ENCODE measurements at regions not wholly inside any gene's neighbourhood (a gene's known extent, or its start where the extent isn't known, plus 50 kb on each side); places are given as distances from the start of the nearest gene placed in this dataset.
A peak's percentile ranks its signal among the peaks of the same experiment; 100 is the strongest.

DNA sequence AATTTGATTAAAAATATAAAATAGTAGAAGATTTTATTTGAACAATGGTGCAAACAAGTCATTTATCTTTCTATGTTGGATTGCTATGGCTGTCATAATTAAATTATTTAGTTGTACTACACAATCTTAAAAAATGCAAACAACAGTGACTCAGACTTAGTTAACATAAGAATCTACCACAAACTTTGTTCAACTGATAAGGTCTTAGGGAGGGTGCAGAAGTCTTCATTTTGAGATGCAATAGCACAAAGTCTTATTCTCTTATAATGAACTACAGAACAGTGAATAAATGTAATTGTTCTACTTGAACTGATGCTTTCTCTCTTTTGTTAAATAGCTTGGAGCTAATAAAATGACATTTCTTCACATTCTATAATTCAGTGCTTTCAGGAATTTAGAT is 482.8 kb upstream of the NAALADL2 start:
- H3K27ac ChIP-seq (ENCODE audit: insufficient read depth, low read length): no peak overlapping the region
- H3K9me3 ChIP-seq (ENCODE audit: control insufficient read depth, insufficient read depth, low read depth, low read length): no peaks in the 10 kb centered on the region
- no peaks in the 10 kb centered on the region for H3K79me2 ChIP-seq (ENCODE audit: control insufficient read depth, insufficient read depth, low read length)
- TF ChIP-seq, protein P1, sequence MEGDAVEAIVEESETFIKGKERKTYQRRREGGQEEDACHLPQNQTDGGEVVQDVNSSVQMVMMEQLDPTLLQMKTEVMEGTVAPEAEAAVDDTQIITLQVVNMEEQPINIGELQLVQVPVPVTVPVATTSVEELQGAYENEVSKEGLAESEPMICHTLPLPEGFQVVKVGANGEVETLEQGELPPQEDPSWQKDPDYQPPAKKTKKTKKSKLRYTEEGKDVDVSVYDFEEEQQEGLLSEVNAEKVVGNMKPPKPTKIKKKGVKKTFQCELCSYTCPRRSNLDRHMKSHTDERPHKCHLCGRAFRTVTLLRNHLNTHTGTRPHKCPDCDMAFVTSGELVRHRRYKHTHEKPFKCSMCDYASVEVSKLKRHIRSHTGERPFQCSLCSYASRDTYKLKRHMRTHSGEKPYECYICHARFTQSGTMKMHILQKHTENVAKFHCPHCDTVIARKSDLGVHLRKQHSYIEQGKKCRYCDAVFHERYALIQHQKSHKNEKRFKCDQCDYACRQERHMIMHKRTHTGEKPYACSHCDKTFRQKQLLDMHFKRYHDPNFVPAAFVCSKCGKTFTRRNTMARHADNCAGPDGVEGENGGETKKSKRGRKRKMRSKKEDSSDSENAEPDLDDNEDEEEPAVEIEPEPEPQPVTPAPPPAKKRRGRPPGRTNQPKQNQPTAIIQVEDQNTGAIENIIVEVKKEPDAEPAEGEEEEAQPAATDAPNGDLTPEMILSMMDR (conservative IDR thresholded peaks at IDR 0.05 in 1 of 2, IDR thresholded peaks at IDR 0.05 in 1 of 2; ENCODE audit: low read depth in 1 of 2, low read length in 2 of 2): no peak
- no peak for TF ChIP-seq EZH2 (IDR thresholded peaks at IDR 0.05; ENCODE audit: low read length, missing control alignments)
- H3K27me3 ChIP-seq (ENCODE audit: control insufficient read depth, insufficient read depth, low read length): no peaks in the 10 kb centered on the region
- no peak overlapping the region for H3K4me3 ChIP-seq (replicated peaks in 1 of 4; ENCODE audit: control extremely low read depth in 1 of 4, insufficient read depth in 1 of 4, low read depth in 3 of 4, low read length in 4 of 4)
- H3K4me1 ChIP-seq (ENCODE audit: control insufficient read depth, extremely low read depth, insufficient read depth, low read length): no peaks in the 10 kb centered on the region
- H2AFZ ChIP-seq (ENCODE audit: low read length): no peak overlapping the region
- H3K4me2 ChIP-seq (ENCODE audit: extremely low read depth, insufficient read depth, low read length): no peak overlapping the region
- peak; percentile 25 to 76 for DNase-seq (ENCODE audit: low read depth in 2 of 2)
- H3K9ac ChIP-seq (ENCODE audit: insufficient read depth, low read length): no peak overlapping the region
- no peaks in the 10 kb centered on the region for H4K20me1 ChIP-seq (ENCODE audit: control insufficient read depth, extremely low read depth, insufficient read depth, low read length)
- H3K36me3 ChIP-seq (ENCODE audit: control insufficient read depth, insufficient read depth, low read length): no peaks in the 10 kb centered on the region

DNA sequence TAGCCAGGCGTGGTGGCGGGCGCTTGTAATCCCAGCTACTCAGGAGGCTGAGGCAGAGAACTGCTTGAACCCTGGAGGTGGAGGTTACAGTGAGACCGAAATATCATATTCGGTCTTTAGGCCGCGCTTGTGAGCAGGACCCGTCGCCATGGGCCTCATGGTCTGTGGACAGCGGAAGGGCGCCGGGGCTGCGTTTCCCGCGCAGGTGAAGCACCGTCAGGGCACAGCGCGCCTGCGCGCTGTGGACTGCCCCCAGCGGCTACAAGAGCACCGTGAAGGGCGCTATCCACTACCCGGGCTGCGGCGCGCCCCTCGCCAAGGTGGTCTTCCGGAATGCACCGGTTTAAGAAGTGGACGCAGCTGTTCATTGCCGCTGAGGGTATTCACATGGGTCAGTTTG is 482.0 kb upstream of the NAALADL2 start:
- Histone ChIP-seq H2AFZ (ENCODE audit: low read length) (no peak overlapping the region), H3K4me2 (ENCODE audit: extremely low read depth, insufficient read depth, low read length) (no peak overlapping the region), H3K27ac (ENCODE audit: insufficient read depth, low read length) (no peak overlapping the region), H4K20me1 (ENCODE audit: control insufficient read depth, extremely low read depth, insufficient read depth, low read length) (no peaks in the 10 kb centered on the region), H3K9ac (ENCODE audit: insufficient read depth, low read length) (no peak overlapping the region), H3K27me3 (ENCODE audit: control insufficient read depth, insufficient read depth, low read length) (no peaks in the 10 kb centered on the region), H3K79me2 (ENCODE audit: control insufficient read depth, insufficient read depth, low read length) (no peaks in the 10 kb centered on the region), H3K9me3 (ENCODE audit: control insufficient read depth, insufficient read depth, low read depth, low read length) (no peaks in the 10 kb centered on the region), H3K4me1 (ENCODE audit: control insufficient read depth, extremely low read depth, insufficient read depth, low read length) (no peaks in the 10 kb centered on the region), H3K36me3 (ENCODE audit: control insufficient read depth, insufficient read depth, low read length) (no peaks in the 10 kb centered on the region), H3K4me3 (replicated peaks in 1 of 4; ENCODE audit: control extremely low read depth in 1 of 4, insufficient read depth in 1 of 4, low read depth in 3 of 4, low read length in 4 of 4) (no peak overlapping the region)
- TF ChIP-seq EZH2 (IDR thresholded peaks at IDR 0.05; ENCODE audit: low read length, missing control alignments): no peak
- TF ChIP-seq, protein P1 (conservative IDR thresholded peaks at IDR 0.05 in 1 of 2, IDR thresholded peaks at IDR 0.05 in 1 of 2; ENCODE audit: low read depth in 1 of 2, low read length in 2 of 2): no peak
- no peak for DNase-seq (ENCODE audit: low read depth in 2 of 2)

DNA sequence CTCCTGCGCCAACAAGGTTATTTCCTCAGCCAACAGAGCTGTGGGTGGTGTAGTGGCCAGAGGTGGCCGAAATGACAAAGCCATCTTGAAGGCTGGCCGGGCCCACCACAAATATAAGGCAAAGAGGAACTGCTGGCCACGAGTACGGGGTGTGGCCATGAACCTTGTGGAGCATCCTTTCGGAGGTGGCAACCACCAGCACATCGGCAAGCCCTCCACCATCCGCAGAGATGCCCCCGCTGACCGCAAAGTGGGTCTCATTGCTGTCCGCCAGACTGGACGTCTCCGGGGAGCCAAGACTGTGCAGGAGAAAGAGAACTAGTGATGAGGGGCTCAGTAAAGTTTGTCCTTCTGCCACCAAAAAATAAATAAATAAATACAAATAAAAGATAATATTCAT is 481.4 kb upstream of the NAALADL2 start:
- Histone ChIP-seq H2AFZ (ENCODE audit: low read length) (no peak overlapping the region), H3K27me3 (ENCODE audit: control insufficient read depth, insufficient read depth, low read length) (no peaks in the 10 kb centered on the region), H3K27ac (ENCODE audit: insufficient read depth, low read length) (no peak overlapping the region), H3K4me3 (replicated peaks in 1 of 4; ENCODE audit: control extremely low read depth in 1 of 4, insufficient read depth in 1 of 4, low read depth in 3 of 4, low read length in 4 of 4) (no peak overlapping the region), H3K36me3 (ENCODE audit: control insufficient read depth, insufficient read depth, low read length) (no peaks in the 10 kb centered on the region), H3K4me1 (ENCODE audit: control insufficient read depth, extremely low read depth, insufficient read depth, low read length) (no peaks in the 10 kb centered on the region), H3K79me2 (ENCODE audit: control insufficient read depth, insufficient read depth, low read length) (no peaks in the 10 kb centered on the region), H3K9ac (ENCODE audit: insufficient read depth, low read length) (no peak overlapping the region), H4K20me1 (ENCODE audit: control insufficient read depth, extremely low read depth, insufficient read depth, low read length) (no peaks in the 10 kb centered on the region), H3K9me3 (ENCODE audit: control insufficient read depth, insufficient read depth, low read depth, low read length) (no peaks in the 10 kb centered on the region), H3K4me2 (ENCODE audit: extremely low read depth, insufficient read depth, low read length) (no peak overlapping the region)
- TF ChIP-seq EZH2 (IDR thresholded peaks at IDR 0.05; ENCODE audit: low read length, missing control alignments): no peak
- TF ChIP-seq, protein P1 (conservative IDR thresholded peaks at IDR 0.05 in 1 of 2, IDR thresholded peaks at IDR 0.05 in 1 of 2; ENCODE audit: low read depth in 1 of 2, low read length in 2 of 2): no peak
- DNase-seq (ENCODE audit: low read depth in 2 of 2): no peak

Measured in fibroblast of lung (primary cell).